SK-N-SH treated with all-trans-retinoic acid at 6 μM for 48 hours (cell line): ENCODE measurements at regions not wholly inside any gene's neighbourhood (a gene's known extent, or its start where the extent isn't known, plus 50 kb on each side); places are given as distances from the start of the nearest gene placed in this dataset.

Source experiments
- ATAC-seq: fragments of 200-7000 bp; cut with Tn5 transposase; 3 replicates; pipeline ENCODE4 v1.9.1; 2020; ENCODE audit warnings: mild to moderate bottlenecking, moderate library complexity
- ARNTL ChIP-seq: fragments of 450-650 bp; formaldehyde crosslinking; IDR thresholded peaks from 2 replicates; pipeline ENCODE4 v1.5.0; 2020; ENCODE audit warnings: low read depth, mild to moderate bottlenecking, moderate library complexity, borderline replicate concordance
- BACH2 ChIP-seq: fragments of 250-450 bp; sonication (Bioruptor Pico); IDR thresholded peaks from 2 replicates; pipeline ENCODE4 v1.9.0; 2021; ENCODE audit warnings: mild to moderate bottlenecking, borderline replicate concordance
- CSDC2 ChIP-seq: fragments of 250-450 bp; sonication (Bioruptor Pico); IDR thresholded peaks from 2 replicates; pipeline ENCODE4 v1.5.0; 2020; ENCODE audit warnings: mild to moderate bottlenecking, moderate library complexity
- ESRRG ChIP-seq: fragments of 250-450 bp; sonication (Bioruptor Pico); IDR thresholded peaks from 2 replicates; pipeline ENCODE4 v1.6.1; 2021; ENCODE audit warnings: mild to moderate bottlenecking
- GLIS3 ChIP-seq: fragments of 250-450 bp; sonication (Bioruptor Pico); IDR thresholded peaks from 2 replicates; pipeline ENCODE4 v1.5.0; 2020; ENCODE audit warnings: mild to moderate bottlenecking, moderate library complexity
- OSR1 ChIP-seq: fragments of 250-450 bp; sonication (Bioruptor Pico); IDR thresholded peaks from 2 replicates; pipeline ENCODE4 v1.8.0; 2022; ENCODE audit warnings: moderate library complexity, mild to moderate bottlenecking, inconsistent platforms
- PPARA ChIP-seq: fragments of 250-450 bp; sonication (Bioruptor Pico); IDR thresholded peaks from 2 replicates; pipeline ENCODE4 v1.5.0; 2020; ENCODE audit warnings: mild to moderate bottlenecking, borderline replicate concordance
- RARB ChIP-seq: fragments of 250-450 bp; sonication (Bioruptor Pico); IDR thresholded peaks from 2 replicates; pipeline ENCODE4 v1.8.0; 2021; ENCODE audit warnings: mild to moderate bottlenecking, moderate library complexity
- SNAI2 ChIP-seq: fragments of 250-450 bp; sonication (Bioruptor Pico); IDR thresholded peaks from 2 replicates; pipeline ENCODE4 v1.5.0; 2020; ENCODE audit warnings: mild to moderate bottlenecking, moderate library complexity
- TCF4 ChIP-seq: fragments of 250-450 bp; sonication (Bioruptor Pico); IDR thresholded peaks from 2 replicates; pipeline ENCODE4 v1.8.0; 2021; ENCODE audit warnings: mild to moderate bottlenecking, moderate library complexity, borderline replicate concordance
- TOX ChIP-seq: fragments of 250-450 bp; sonication (Bioruptor Pico); IDR thresholded peaks from 2 replicates; pipeline ENCODE4 v1.8.0; 2021; ENCODE audit warnings: mild to moderate bottlenecking, moderate library complexity, borderline replicate concordance
- ZC3H10 ChIP-seq: fragments of 250-450 bp; sonication (Bioruptor Pico); IDR thresholded peaks from 2 replicates; pipeline ENCODE4 v1.5.1; 2021; ENCODE audit warnings: mild to moderate bottlenecking, moderate library complexity
- ZFP3 ChIP-seq: fragments of 250-450 bp; sonication (Bioruptor Pico); IDR thresholded peaks from 2 replicates; pipeline ENCODE4 v1.5.0; 2020; ENCODE audit warnings: mild to moderate bottlenecking, moderate library complexity
- ZFP30 ChIP-seq: fragments of 450-650 bp; formaldehyde crosslinking; IDR thresholded peaks from 2 replicates; pipeline ENCODE4 v1.5.0; 2022; ENCODE audit warnings: mild to moderate bottlenecking, moderate library complexity
- ZNF565 ChIP-seq: fragments of 450-650 bp; formaldehyde crosslinking; conservative IDR thresholded peaks from 2 replicates; pipeline ENCODE4 v1.5.0; 2020; ENCODE audit warnings: low read depth, mild to moderate bottlenecking, moderate library complexity
- ZNF70 ChIP-seq: fragments of 450-650 bp; formaldehyde crosslinking; IDR thresholded peaks from 2 replicates; pipeline ENCODE4 v1.5.0; 2020; ENCODE audit warnings: mild to moderate bottlenecking, moderate library complexity
- ZNF8 ChIP-seq: fragments of 450-650 bp; formaldehyde crosslinking; IDR thresholded peaks from 2 replicates; pipeline ENCODE4 v1.5.0; 2020; ENCODE audit warnings: mild to moderate bottlenecking, moderate library complexity
- TF ChIP-seq, protein P1 (sequence below): fragments of 250-450 bp; sonication (Bioruptor Pico); IDR thresholded peaks from 2 replicates; pipeline ENCODE4 v1.8.0; 2020; ENCODE audit warnings: mild to moderate bottlenecking, moderate library complexity, borderline replicate concordance
- TF ChIP-seq, protein P2 (sequence below): fragments of 250-450 bp; sonication (Bioruptor Pico); IDR thresholded peaks from 2 replicates; pipeline ENCODE4 v1.5.1; 2021; ENCODE audit warnings: mild to moderate bottlenecking, moderate library complexity
- TF ChIP-seq, protein P3 (sequence below): fragments of 250-450 bp; sonication (Bioruptor Pico); IDR thresholded peaks from 2 replicates; pipeline ENCODE4 v1.8.0; 2021; ENCODE audit warnings: low read depth, mild to moderate bottlenecking, moderate library complexity, borderline replicate concordance
- TF ChIP-seq, protein P4 (sequence below): fragments of 250-450 bp; sonication (Bioruptor Pico); IDR thresholded peaks from 2 replicates; pipeline ENCODE4 v1.5.1; 2020; ENCODE audit warnings: low read depth, mild to moderate bottlenecking, moderate library complexity
- TF ChIP-seq, protein P5 (sequence below): fragments of 250-450 bp; sonication (Bioruptor Pico); IDR thresholded peaks from 2 replicates; pipeline ENCODE4 v1.5.0; 2020; ENCODE audit warnings: mild to moderate bottlenecking, moderate library complexity

DNA sequence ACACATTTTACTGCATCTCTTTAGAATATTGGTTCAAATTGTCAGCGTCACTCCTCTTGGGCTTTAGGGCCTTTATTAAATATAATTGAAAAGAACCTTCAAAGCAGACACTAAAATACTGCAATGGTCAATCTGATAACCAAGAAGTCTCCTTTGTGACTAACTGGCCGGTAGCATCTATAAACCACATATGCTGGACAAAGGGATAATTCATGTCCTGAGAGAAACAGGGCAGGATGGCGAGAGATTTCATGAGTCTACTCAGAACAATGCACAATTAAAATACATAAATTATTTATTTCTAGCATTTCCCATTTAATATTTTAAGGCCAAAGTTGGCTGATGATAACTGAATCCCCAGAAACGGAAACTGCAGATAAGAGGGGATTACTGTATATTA is 1083.4 kb upstream of the CDH18 start:
- no peak for TF ChIP-seq ZFP3 (CRISPR knock-in tag)
- TF ChIP-seq, protein P1, sequence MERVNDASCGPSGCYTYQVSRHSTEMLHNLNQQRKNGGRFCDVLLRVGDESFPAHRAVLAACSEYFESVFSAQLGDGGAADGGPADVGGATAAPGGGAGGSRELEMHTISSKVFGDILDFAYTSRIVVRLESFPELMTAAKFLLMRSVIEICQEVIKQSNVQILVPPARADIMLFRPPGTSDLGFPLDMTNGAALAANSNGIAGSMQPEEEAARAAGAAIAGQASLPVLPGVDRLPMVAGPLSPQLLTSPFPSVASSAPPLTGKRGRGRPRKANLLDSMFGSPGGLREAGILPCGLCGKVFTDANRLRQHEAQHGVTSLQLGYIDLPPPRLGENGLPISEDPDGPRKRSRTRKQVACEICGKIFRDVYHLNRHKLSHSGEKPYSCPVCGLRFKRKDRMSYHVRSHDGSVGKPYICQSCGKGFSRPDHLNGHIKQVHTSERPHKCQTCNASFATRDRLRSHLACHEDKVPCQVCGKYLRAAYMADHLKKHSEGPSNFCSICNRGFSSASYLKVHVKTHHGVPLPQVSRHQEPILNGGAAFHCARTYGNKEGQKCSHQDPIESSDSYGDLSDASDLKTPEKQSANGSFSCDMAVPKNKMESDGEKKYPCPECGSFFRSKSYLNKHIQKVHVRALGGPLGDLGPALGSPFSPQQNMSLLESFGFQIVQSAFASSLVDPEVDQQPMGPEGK (CRISPR knock-in tag): no peak
- TF ChIP-seq CSDC2 (CRISPR knock-in tag): no peak
- no peak for TF ChIP-seq ESRRG (CRISPR knock-in tag)
- TF ChIP-seq OSR1: no peak
- no peak for TF ChIP-seq BACH2 (CRISPR knock-in tag)
- TF ChIP-seq, protein P2, sequence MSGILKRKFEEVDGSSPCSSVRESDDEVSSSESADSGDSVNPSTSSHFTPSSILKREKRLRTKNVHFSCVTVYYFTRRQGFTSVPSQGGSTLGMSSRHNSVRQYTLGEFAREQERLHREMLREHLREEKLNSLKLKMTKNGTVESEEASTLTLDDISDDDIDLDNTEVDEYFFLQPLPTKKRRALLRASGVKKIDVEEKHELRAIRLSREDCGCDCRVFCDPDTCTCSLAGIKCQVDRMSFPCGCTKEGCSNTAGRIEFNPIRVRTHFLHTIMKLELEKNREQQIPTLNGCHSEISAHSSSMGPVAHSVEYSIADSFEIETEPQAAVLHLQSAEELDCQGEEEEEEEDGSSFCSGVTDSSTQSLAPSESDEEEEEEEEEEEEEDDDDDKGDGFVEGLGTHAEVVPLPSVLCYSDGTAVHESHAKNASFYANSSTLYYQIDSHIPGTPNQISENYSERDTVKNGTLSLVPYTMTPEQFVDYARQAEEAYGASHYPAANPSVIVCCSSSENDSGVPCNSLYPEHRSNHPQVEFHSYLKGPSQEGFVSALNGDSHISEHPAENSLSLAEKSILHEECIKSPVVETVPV (CRISPR knock-in tag): no peak
- no peak for TF ChIP-seq ZNF70 (CRISPR knock-in tag)
- no peak for TF ChIP-seq ARNTL (CRISPR knock-in tag)
- no peak for TF ChIP-seq ZNF8 (CRISPR knock-in tag)
- no peak for TF ChIP-seq ZC3H10 (CRISPR knock-in tag)
- no peak for TF ChIP-seq ZFP30 (CRISPR knock-in tag)
- TF ChIP-seq, protein P3, sequence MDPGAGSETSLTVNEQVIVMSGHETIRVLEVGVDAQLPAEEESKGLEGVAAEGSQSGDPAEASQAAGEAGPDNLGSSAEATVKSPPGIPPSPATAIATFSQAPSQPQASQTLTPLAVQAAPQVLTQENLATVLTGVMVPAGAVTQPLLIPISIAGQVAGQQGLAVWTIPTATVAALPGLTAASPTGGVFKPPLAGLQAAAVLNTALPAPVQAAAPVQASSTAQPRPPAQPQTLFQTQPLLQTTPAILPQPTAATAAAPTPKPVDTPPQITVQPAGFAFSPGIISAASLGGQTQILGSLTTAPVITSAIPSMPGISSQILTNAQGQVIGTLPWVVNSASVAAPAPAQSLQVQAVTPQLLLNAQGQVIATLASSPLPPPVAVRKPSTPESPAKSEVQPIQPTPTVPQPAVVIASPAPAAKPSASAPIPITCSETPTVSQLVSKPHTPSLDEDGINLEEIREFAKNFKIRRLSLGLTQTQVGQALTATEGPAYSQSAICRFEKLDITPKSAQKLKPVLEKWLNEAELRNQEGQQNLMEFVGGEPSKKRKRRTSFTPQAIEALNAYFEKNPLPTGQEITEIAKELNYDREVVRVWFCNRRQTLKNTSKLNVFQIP (CRISPR knock-in tag): no peak
- TF ChIP-seq, protein P4, sequence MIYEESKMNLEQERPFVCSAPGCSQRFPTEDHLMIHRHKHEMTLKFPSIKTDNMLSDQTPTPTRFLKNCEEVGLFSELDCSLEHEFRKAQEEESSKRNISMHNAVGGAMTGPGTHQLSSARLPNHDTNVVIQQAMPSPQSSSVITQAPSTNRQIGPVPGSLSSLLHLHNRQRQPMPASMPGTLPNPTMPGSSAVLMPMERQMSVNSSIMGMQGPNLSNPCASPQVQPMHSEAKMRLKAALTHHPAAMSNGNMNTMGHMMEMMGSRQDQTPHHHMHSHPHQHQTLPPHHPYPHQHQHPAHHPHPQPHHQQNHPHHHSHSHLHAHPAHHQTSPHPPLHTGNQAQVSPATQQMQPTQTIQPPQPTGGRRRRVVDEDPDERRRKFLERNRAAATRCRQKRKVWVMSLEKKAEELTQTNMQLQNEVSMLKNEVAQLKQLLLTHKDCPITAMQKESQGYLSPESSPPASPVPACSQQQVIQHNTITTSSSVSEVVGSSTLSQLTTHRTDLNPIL (CRISPR knock-in tag): no peak
- TF ChIP-seq TOX (CRISPR knock-in tag): no peak
- TF ChIP-seq SNAI2: no peak
- TF ChIP-seq TCF4 (CRISPR knock-in tag): no peak
- TF ChIP-seq, protein P5, sequence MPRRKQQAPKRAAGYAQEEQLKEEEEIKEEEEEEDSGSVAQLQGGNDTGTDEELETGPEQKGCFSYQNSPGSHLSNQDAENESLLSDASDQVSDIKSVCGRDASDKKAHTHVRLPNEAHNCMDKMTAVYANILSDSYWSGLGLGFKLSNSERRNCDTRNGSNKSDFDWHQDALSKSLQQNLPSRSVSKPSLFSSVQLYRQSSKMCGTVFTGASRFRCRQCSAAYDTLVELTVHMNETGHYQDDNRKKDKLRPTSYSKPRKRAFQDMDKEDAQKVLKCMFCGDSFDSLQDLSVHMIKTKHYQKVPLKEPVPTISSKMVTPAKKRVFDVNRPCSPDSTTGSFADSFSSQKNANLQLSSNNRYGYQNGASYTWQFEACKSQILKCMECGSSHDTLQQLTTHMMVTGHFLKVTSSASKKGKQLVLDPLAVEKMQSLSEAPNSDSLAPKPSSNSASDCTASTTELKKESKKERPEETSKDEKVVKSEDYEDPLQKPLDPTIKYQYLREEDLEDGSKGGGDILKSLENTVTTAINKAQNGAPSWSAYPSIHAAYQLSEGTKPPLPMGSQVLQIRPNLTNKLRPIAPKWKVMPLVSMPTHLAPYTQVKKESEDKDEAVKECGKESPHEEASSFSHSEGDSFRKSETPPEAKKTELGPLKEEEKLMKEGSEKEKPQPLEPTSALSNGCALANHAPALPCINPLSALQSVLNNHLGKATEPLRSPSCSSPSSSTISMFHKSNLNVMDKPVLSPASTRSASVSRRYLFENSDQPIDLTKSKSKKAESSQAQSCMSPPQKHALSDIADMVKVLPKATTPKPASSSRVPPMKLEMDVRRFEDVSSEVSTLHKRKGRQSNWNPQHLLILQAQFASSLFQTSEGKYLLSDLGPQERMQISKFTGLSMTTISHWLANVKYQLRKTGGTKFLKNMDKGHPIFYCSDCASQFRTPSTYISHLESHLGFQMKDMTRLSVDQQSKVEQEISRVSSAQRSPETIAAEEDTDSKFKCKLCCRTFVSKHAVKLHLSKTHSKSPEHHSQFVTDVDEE: no peak
- no peak for ATAC-seq

DNA sequence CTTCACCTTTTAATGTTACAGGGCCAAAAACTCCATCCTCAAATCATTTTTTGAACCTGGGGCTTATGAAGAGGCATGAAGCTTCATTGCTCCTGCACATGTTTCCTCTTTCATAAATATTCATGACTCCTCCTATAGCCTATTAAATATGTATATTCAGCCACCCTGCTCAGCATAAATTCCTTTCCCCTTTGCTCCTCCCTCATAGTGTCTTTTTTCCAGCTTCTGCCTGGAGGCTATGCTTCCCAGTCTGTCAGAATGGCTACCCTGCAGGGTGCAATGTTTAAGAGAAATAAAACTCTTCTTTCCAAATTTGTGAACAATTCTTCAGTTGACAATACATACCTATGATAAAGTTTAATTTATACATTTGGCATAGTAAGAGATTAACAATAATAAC is 1082.9 kb upstream of the CDH18 start:
- no peak for ATAC-seq
- no peak for TF ChIP-seq OSR1
- TF ChIP-seq GLIS3 (CRISPR knock-in tag): no peak
- no peak for TF ChIP-seq ESRRG (CRISPR knock-in tag)
- TF ChIP-seq ZNF565: no peak
- TF ChIP-seq ARNTL (CRISPR knock-in tag): no peak
- TF ChIP-seq TOX (CRISPR knock-in tag): no peak
- TF ChIP-seq, protein P1 (CRISPR knock-in tag): no peak
- TF ChIP-seq ZNF70 (CRISPR knock-in tag): no peak
- TF ChIP-seq, protein P2 (CRISPR knock-in tag): no peak
- no peak for TF ChIP-seq ZC3H10 (CRISPR knock-in tag)
- TF ChIP-seq ZFP3 (CRISPR knock-in tag): no peak
- TF ChIP-seq ZFP30 (CRISPR knock-in tag): no peak
- no peak for TF ChIP-seq PPARA
- no peak for TF ChIP-seq RARB (CRISPR knock-in tag)
- TF ChIP-seq, protein P3 (CRISPR knock-in tag): no peak
- no peak for TF ChIP-seq CSDC2 (CRISPR knock-in tag)
- TF ChIP-seq, protein P4 (CRISPR knock-in tag): no peak
- TF ChIP-seq, all 23 proteins: peak for 0
